Hematopoietic multipotent progenitor cell treated with erythropoietin and hydrocortisone succinate and interleukin-3 and kit ligand, for 4 days (in vitro differentiated cells): ENCODE measurements at regions not wholly inside any gene's neighbourhood (a gene's known extent, or its start where the extent isn't known, plus 50 kb on each side); places are given as distances from the start of the nearest gene placed in this dataset.
"Not testable (repeated sequence)": the region's sequence is repeated elsewhere in the genome, so short reads cannot be mapped to it uniquely, and the experiment has no call there.

Experiments used
- DNase-seq: peaks from one replicate; pipeline ENCODE4 v3.0.0-alpha.2; 2015

DNA sequence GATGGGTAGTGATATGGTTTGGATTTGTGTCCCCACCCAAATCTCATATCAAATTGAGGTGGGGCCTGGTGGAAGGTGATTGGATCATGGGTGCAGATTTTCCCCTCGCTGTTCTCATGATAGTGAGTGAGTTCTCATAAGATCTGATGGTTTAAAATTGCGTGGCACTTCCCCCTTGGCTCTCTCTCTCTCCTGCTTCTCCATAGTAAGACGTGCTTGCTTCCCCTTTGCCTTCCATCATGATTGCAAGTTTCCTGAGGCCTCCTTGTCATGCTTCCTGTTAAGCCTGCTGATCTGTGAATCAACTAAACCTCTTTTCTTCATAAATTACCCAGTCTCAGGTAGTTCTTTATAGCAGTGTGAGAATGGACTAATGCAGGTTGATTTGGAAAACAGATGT, 223.2 kb upstream of the APCDD1 start:
- DNase-seq = no peak

DNA sequence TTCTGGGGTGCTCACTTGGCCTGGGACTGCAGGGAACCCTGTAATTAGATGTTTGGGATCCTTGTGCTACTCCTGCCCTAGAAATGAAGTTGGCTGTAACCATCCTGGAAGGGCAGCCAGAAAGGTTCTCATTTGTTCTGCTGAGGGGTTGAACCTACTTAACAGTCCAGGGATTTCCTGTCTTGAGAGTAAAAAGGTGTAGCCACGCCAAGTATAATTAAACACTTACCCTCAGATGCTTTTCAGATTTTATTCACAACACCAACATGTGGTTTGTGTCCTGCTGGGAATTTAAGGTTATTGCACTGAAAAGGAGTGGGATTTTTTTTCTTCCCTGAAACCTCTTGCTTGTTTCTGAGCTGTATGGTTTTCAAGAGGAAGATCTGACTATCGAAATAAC, 222.4 kb upstream of the APCDD1 start:
- no peak for DNase-seq

DNA sequence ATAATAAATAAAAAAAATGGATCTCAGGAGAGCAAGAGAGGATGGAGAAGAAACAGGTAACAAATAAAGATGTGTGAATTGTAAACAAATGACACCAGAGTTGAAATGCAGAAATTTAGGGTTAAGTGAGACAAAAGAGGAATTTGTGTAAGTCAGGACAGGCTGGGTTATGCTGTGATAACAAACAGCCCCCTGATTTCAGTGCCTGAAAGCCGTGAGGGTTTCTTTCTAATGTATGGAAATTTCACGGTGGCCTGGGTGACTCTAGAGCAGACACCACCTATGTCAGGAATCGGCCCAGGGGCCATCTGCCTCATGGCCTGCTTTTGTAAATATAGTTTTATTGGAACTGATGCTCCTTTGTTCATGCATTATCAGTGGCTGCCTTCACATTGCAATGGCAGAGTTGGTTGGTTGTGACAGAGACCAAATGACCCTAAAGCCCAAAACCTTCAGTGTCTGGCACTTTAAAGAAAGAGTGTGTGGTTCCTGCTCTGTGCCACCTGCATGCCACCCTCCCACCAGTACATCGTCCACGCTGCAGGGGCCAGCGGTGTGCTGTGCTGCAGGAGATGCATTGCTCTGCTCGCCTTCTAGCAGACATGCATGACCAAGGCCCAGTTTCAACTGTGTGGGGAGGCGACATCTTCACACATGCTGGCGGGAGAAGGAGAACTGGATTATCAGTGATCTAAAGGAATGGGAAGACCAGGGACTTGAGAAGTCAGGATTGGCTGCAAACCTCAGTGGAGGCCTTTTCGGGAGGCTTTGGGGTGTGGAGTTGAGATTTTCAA, 221.2 kb upstream of the APCDD1 start:
- DNase-seq = no peak

DNA sequence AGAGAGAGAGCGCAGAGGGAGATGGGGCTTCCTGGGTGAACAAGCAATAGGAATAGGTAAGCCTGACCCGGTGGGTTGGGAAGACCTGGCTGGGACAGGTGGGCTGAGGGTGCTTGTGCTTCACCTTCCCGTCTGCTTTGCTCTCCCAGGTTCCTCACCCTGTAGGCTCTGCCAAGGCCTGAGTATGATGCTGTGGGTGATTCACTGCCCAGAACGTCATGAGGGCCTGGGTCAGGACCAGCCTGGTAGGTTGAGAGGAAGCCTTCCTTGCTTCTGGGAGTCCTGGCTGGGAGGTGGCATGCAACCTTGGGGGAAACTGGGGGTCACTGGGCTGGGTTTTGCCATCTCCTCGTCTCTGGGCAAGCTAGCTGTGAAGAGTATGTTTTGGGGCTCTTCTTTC, 220.2 kb upstream of the APCDD1 start:
- DNase-seq = no peak

DNA sequence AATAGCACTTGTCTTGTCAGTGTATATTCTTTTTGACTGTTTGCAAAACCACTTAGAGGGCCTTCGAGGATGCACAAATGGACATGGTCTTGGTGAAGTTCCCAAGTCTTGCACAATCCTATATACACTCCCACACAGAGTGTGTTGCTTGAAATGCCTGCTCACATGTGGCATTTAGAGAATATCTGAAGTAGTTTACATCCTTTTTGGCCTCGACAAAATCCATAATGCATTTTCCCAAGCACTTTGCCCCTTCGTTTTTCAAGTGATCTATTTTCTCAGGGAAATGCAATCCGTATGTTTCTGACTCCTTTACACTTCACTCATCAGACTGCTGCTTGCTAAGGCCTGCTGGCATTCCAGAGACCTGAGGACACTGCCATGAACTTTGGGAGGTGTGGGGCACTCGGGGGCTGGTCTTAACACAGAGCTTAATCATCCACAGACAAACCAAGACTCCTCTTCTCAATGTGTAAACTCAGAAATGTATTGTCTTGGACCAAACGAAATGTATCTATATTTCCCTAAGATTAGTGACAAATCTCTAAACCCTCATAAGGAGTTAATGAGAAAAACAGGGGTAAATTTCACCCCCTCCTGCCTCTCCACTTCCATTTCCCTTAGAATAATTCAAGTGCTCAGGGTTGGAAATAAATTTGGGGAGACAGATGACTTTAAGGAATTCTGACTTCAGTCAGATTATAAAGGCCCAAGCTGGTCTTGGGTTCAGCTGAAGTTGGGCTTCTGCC, 219.3 kb upstream of the APCDD1 start:
- DNase-seq = no peak

DNA sequence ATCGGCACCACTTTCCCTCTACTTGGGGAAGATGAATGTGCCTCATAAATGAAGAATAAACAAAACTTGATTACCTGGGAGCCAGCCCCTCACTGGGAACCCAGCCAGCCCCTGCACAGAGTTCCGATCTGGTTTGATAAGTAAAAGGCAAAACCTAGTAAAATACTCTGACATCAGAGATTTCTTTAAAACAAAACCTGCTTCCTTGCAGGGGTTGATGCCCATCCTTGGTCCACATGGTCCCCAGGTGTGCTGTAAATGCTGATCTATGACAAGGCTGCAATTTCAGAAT, 218.8 kb upstream of the APCDD1 start:
- DNase-seq = no peak

DNA sequence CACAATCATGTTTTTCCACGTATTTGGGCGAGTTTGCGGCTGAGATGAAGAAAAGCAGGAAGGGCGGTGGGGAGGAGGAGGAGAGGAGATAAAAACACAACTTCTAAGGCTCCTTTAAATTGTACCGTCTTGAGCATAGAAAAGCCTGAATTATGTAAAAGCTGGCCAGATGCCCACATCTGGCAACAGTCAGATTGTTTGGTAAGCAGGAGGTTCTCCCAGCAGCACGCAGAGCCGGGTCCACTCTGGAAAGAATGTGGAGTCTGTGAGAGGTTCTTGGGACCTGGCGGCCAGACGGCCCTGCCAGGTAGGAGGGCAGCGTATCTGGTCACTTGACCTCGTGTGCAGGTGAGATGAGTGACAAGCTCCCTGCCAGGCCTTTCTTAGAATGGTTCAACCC, 215.3 kb upstream of the APCDD1 start:
- DNase-seq = peak; percentile 90

DNA sequence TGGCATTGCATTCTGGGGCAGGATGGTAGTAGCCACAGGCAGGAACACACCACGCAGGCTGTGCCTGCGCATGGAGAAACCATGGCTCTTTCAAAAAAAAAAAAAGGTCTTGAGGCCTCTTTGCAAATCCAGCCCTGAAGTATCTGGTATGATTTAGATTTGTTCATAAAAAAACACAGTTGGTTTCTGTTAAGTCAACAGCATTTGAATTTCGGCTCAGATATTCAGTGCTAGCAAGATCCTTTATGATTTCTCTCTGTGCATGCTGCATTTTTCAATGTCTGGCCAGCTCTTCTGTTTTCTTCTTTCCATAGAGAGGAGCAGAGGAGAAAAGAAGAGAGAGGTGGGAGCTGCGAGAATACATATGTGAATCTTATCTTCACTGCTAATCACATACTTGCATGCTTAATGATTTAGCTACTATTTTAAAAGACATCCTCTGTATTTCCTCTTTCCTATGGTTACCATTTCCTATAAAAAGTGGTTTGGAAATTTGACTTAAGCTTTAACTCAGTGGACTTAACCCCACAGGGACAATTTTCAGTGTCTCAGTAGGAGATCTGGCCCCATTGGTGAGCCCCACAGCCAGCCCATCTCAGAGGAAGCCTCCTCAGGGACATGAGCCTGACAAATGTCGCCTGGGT, 214.3 kb upstream of the APCDD1 start:
- DNase-seq = no peak

DNA sequence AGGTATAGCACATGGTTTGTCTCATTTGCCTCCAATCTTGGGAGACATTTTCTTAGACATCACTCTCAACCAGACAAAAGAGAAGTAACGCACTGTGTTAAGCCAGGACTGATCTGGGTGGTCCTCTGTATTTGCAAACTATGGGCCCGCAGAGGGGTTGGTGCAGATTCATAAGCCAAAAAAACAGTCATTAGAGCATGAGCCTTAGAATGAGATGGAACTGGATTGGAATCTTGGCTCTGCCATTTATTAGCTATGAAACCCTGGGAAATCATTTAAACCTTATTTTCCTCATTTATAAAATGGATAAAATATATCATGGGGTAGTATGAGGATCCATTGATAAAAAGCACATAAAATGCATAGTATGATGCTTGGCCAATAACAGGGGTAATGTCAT, 213.5 kb upstream of the APCDD1 start:
- DNase-seq = no peak

DNA sequence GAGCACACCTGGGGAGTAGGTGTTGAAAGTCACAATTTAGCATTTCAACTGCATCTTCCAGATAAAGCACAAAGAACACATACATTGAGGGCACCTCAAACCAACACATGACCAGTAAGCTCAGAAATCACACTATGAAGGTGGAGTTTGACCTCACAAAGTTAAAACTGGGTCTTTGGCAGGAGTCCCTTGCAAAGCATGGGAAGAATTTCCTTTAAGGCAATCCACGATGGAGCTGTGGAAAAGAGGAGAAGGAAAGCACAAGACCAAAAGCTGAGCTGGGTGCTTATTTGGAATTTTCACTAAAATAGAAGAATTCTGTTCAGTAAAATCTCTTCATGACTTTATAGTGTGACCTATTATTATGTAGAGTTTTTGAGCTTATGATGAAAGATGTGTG, 212.9 kb upstream of the APCDD1 start:
- DNase-seq = no peak

DNA sequence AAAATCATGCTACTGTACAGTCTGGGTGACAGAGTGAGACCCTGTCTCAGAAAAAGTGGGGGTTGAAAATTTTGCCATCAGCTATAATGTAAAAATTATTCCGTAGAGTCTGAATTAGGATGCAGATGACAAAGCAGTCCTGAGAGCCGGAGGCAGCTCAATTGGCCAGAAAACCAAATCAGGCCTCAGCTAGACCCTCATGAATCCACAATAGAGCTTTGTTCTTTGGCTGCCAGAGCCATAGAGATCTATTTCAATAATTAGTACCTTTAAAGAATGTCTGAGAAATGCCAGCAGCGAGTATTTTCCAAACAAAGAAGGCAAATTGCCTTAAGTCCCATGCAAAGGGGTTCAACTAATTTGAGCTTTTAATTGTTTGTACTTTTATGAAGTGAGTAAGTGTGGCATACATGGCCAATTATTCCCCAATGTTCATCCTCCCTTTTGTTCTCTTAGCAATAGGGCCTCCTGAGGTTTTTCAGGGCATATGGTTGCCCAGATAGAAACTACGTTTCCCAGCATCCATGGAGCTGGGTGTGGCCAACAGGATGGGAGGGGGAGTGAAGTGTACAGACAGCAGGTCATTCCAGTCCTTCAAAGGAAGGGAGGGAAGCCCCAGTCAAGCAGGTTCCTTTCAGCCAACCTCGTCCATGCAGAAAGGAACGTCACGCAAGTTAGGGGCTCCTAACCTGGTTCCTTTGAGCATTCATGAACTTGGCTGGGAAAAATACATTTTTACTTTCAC, 211.3 kb upstream of the APCDD1 start:
- DNase-seq = peak; percentile 34

DNA sequence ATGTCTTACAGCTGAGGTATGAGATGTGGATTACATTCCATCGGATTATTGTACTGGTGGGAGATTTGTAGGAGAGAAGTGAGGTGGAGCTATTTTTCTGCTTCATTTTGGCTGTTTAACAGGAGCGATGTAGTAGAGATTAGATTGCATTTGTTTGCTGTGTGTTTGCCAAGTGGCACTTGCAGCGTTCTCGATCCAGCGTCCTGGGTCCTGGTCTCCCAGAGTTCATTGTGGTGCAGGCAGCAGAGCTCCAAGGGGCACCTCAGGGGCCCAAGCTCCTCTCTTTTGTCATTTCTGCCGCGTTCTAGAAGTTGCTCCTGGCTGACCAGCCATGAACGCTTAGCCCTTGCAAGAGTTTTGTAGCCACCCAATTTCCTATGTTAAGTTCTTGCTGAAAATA, 210.1 kb upstream of the APCDD1 start:
- DNase-seq = no peak

DNA sequence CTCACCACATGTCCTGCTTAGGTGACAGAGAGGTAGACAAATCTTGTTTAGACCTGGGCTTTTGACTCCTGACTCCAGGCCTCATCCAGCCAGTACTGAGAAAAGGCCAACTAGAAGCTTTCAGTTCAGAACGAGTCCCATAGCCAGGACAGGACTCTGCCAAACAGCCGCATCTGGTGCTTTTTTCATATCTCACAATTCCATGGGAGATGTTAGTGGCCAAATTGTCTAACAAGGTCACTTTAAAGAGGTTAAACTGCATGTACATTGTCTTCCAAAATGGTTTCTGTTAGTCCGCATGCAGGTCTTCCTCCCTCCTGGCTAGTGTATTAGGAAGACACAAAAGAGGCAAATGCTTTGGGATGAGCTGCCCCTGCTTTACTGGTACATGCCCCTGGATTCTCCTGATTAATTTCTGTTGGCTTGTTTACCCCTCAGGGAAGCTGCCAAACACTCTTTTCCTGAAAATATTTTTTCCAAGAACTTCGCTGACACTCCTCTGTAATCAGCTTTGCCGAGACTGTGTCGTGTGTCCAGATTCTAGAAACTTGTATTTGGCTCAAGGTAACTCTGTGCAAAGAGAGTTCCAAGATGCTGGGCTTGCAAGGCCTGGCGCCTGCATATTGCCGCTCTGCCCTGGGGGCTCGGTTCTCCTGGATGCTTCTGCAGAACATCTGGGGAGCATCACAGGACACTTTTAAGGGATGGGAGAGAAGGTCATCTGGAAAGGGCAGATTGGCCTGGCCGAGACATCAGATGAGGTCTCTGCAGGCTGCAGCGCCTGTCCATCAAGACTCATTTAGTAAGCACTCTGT, 209.2 kb upstream of the APCDD1 start:
- DNase-seq = no peak

DNA sequence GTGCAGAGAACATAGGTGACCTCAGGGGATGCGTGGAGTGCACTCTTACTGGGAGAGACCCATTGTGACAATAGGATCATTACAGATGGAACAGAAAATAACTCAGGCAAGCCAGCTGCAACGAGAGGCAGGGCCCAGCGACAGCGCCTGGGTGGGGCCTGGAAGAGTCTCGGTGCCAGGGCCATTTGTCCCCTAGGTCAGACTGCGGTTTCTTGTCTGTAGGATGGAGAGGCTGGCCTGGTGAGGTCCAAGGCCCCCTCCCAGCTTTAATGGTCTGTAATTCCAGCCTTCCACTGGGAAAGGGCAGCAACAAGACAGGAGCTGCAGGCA, 208.6 kb upstream of the APCDD1 start:
- no peak for DNase-seq

DNA sequence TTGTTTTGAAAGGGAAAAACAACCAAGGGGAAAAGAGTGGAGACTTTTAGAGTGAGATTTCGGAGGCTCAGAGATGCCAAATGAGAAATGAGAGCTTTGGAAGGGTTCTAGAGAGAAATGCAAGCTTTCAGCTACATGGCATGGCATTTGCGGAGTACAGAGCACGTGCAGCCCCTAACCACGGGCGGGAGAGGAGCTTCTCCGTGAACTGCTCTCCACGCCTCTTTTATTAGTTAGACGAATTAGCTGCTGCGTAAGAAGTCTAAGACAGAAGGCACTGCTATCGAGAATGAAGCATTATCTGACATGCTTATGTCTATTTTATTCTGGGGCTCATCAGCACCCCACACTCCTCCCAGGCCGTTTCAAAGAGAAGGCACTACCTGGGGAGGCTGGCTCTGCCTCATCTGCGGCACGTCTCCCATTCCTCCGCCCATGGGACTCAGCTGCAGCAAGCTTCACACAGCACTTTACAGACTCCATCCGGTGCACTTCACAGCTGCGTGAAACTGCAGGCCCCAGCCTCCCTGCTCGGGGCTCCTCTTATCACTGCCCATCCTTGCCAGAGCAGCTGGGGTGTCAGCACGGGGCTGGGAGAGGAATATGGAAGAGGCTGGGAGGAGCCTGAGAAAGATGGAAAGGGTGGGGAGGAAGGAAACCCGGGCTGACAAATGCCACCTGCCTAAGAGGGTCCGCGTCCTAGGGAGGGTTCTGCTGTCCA, 207.3 kb upstream of the APCDD1 start:
- DNase-seq = peak; percentile 24

DNA sequence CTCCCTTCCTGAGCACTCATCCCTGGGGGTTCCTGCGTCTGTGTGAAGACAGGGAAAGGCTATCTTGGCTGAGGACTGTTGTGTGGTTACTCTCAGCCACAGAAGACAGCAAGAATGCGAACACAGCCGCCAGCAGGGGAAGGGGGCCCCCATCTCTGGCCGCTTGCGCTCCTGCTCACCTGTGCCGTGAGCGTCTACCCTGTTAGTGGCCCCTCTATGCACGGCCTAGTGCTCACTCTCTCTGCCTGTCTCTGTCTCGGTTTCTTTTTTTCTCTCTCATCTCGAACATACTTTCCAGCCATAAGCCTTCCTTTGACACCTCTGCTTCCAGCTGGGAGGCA, 206.7 kb upstream of the APCDD1 start:
- no peak for DNase-seq

DNA sequence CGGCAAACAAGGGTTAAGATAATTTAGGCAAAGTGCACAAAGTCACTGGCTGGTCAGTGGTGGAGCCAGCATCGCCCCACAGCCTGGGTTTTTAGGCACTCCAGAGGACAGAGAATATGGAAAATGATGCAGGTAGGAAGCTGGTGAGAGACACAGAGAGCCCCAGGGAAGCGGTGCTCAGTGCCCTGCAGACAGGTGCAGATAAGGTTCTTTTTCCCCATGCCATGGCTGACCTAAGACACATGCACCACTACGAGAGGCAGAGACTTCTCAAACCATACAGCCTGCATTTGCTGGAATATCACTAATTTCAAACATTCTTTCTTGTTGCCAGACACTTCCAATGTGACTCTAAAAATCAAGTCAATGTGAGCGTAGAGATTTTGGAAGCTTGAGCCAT, 205.7 kb upstream of the APCDD1 start:
- DNase-seq = no peak

DNA sequence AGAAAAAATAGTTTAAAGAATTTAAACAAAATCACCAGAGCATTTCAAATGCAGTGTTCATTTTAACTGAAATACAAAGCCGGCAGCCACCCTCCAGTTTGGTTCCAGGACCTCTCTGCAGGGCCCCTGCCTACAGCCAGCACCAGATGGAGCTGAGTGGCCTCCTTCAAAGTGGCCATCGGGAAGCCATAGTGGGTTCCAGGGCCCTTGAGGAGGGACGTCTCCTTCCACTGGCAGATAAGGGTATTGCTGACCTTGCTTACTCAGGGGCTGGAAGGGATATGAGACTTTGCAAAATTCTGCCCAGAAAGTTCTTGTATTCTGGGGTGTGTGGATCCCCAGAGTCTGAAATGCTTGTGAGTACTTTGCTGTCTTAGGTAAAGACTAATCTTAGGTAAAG, 205.2 kb upstream of the APCDD1 start:
- peak; percentile 31 for DNase-seq

DNA sequence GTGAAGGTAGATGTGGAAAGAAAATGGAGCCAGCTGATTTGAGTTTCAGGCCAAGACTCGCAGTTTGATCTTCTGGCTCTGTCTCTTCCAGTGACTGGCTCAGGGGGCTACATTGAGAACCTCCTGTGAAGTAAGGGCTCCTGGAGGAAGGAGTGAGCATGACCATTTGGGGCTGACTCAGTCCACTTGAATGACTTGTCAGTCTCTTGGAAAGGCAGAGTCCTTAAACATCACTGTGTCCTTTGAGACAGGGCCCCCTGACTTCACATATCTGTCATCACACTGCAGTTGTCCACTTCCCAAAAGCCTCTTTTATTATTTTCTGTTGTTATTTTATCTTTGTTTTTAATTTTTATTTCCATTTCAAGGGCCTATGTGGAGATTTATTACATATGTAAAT, 204.6 kb upstream of the APCDD1 start:
- DNase-seq = no peak

DNA sequence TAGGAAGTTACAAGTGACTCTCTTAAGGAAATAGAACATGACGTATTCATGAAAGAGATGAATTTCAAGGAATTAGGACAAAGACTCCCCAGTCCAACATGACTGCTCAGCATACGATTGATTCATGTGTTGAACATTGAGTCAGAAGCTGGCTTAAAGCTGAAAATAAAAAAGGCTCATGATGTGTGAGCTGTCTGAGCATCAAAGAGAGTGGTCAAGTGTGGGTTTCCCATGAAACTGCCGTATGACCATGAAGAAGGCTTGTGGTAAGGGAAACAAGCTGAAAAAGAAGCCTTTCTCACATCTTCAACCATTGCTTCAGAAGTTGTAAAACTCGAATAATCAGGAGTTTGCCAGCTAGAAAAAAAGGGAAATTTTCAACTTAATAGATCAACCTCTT, 201.9 kb upstream of the APCDD1 start:
- DNase-seq = no peak

DNA sequence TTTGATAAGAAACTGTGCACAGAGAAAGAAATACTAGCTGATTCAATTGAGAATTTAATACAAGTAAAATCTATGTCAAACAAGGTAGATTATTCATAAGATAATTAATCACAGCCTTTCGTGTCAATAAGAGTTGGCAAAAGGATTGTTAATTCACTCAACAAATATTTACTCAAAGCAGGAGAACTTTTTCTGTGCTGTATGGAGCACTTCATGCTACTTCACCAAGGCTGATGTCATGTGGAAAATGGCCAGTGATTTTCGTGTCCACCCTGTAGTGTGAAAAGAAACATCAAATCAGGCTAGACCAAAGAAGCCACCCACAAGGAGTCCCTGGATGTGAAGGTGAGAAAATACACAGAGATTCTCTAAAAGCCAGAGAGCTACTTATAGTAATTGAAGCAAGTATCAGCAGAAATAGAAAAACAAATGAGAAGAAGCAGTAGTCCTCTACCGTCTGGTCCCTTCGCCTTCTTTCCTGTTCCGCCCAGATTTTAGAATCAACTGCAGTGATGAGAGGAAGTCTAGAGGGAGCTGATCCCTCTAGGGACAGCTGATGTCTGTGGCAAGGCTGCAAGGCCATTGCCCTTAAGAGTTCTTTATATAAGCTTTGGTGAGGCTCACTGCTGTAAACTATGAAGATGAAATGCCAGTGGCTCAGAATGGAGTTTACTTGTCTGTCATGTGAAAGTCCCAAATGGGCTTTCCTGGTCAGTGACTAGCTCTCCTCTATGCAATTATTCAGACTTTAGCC, 201.3 kb upstream of the APCDD1 start:
- no peak for DNase-seq

DNA sequence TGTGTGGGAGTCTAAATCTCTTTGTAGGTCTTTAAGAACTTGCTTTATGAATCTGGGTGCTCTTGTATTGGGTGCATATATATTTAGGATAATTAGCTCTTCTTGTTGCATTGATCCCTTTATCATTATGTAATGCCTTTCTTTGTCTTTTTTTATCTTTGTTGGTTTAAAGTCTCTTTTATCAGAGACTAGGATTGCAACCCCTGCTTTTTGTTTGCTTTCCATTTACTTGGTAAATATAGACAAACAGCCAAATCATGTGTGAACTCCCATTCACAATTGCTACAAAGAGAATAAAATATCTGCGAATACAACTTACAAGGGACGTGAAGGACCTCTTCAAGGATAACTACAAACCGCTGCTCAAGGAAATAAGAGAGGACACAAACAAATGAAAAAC, 198.2 kb upstream of the APCDD1 start:
- not testable (repeated sequence) for DNase-seq
